NT2/D1 (cell line): ENCODE measurements at regions not wholly inside any gene's neighbourhood (a gene's known extent, or its start where the extent isn't known, plus 50 kb on each side); places are given as distances from the start of the nearest gene placed in this dataset.
"Not testable (repeated sequence)": the region's sequence is repeated elsewhere in the genome, so short reads cannot be mapped to it uniquely, and the experiment has no call there.

Experiments used
- DNase-seq: peaks from one replicate; pipeline ENCODE4 v3.0.0-alpha.2; 2011; ENCODE audit warnings: low read depth, low spot score
- H3K27me3 ChIP-seq: 2 replicates; pipeline ENCODE4 v1.6.0; 2011; ENCODE audit warnings: mild to moderate bottlenecking; ENCODE audit not compliant: insufficient read length, insufficient read depth
- H3K36me3 ChIP-seq: 2 replicates; pipeline ENCODE4 v1.6.1; 2011; ENCODE audit warnings: mild to moderate bottlenecking, low read length, mixed read lengths; ENCODE audit not compliant: insufficient read depth, insufficient read length
- H3K4me1 ChIP-seq: 2 replicates; pipeline ENCODE4 v1.5.1; 2011; ENCODE audit not compliant: insufficient read depth, insufficient read length
- H3K4me3 ChIP-seq: 2 replicates; pipeline ENCODE4 v1.5.1; 2011; ENCODE audit warnings: low read depth; ENCODE audit not compliant: insufficient read length
- H3K9ac ChIP-seq: 2 replicates; pipeline ENCODE4 v1.6.0; 2011; ENCODE audit warnings: low read depth; ENCODE audit not compliant: insufficient read length
- H3K9me3 ChIP-seq: 2 replicates; pipeline ENCODE4 v1.5.1; 2011; ENCODE audit warnings: mild to moderate bottlenecking, low read length; ENCODE audit not compliant: insufficient read depth
- SUZ12 ChIP-seq: IDR thresholded peaks from 2 replicates; pipeline ENCODE4 v1.6.1; 2011; ENCODE audit not compliant: insufficient read length, insufficient read depth; ENCODE audit errors: extremely low read depth
- YY1 ChIP-seq: IDR thresholded peaks from 2 replicates; pipeline ENCODE4 v1.6.1; 2011; ENCODE audit not compliant: insufficient read length, insufficient read depth
- ZNF274 ChIP-seq: IDR thresholded peaks from 2 replicates; pipeline ENCODE4 v1.6.1; 2011; ENCODE audit warnings: mild to moderate bottlenecking, low read depth, low read length

DNA sequence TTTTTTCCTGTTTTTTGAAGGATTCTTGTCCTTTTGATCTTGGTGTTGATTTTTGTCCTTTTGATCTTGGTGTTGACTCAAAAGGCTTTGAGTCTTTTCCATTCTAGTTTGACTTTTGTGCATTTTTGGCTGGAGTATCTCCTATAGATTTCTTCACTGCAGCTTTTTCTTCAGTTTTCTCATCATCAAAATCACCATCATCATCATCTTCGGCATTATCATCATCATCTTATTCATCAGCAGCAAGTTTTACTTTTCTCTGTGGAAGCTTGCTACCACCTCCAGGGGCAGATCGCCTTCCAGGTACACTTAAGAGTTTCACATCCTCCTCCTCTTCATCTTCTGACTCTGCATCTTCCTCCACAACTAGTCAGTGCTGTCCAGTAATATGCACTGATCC lies 56.5 kb upstream of the MCHR2 start:
- H3K4me1 ChIP-seq: no peaks in the 10 kb centered on the region
- no peak for DNase-seq
- H3K4me3 ChIP-seq: no peak overlapping the region
- no peak overlapping the region for H3K9ac ChIP-seq
- H3K36me3 ChIP-seq: no peaks in the 10 kb centered on the region
- H3K27me3 ChIP-seq: no peaks in the 10 kb centered on the region
- TF ChIP-seq YY1 (no peak), SUZ12 (no peak), ZNF274 (no peak)
- no peaks in the 10 kb centered on the region for H3K9me3 ChIP-seq

DNA sequence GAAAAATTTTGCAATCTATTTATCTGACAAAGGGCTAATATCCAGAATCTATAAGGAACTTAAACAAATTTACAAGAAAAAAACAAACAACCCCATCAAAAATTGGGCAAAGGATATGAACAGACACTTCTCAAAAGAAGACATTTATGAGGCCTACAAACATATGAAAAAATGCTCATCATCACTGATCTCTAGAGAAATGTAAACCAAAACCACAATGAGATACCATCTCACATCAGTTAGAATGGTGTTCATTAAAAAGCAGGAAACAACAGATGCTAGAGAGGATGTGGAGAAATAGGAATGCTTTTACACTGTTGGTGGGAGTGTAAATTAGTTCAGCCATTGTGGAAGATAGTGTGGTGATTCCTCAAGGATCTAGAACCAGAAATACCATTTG lies 49.9 kb upstream of the MCHR2 start:
- not testable (repeated sequence) for H3K9me3 ChIP-seq, H3K4me1 ChIP-seq, H3K27me3 ChIP-seq, H3K36me3 ChIP-seq, DNase-seq, H3K4me3 ChIP-seq, H3K9ac ChIP-seq
